HG03097 (cell line): ENCODE measurements at regions not wholly inside any gene's neighbourhood (a gene's known extent, or its start where the extent isn't known, plus 50 kb on each side); places are given as distances from the start of the nearest gene placed in this dataset.
"Not testable (repeated sequence)": the region's sequence is repeated elsewhere in the genome, so short reads cannot be mapped to it uniquely, and the experiment has no call there.

ENCODE experiments used
- ATAC-seq: cut with Tn5 transposase; IDR thresholded peaks from one replicate; pipeline ENCODE4 v1.9.1; 2021; ENCODE audit not compliant: unreplicated experiment, low FRiP score

- no peak for ATAC-seq
Observed at GRCh38 chr3:20846066-20846465, 660.1 kb upstream of the SGO1 start.

- no peak for ATAC-seq
Observed at GRCh38 chr3:20844851-20845250, 658.8 kb upstream of the SGO1 start.

- no peak for ATAC-seq
Observed at GRCh38 chr3:20842594-20843436, 656.8 kb upstream of the SGO1 start.

DNA sequence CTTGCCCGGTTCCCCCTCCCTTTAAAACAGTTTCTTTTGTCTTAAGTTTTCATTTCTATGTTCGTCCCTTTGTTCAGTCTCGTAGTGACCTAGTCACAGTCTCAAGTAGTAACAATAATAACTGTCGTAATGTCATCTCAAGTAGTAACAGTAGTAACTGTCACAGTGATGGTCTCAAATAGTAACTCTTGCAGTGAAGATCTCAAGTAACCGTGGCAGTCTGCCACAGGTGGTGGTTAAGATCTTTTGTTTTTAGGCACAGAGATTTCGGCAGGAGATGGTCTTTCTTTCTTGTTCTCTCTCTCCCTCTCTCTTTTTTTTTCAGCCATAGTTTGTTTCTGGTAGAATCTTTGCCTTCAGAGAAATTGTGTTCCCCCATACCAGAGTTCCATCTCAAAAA, 656.0 kb upstream of the SGO1 start:
- ATAC-seq, result no peak

DNA sequence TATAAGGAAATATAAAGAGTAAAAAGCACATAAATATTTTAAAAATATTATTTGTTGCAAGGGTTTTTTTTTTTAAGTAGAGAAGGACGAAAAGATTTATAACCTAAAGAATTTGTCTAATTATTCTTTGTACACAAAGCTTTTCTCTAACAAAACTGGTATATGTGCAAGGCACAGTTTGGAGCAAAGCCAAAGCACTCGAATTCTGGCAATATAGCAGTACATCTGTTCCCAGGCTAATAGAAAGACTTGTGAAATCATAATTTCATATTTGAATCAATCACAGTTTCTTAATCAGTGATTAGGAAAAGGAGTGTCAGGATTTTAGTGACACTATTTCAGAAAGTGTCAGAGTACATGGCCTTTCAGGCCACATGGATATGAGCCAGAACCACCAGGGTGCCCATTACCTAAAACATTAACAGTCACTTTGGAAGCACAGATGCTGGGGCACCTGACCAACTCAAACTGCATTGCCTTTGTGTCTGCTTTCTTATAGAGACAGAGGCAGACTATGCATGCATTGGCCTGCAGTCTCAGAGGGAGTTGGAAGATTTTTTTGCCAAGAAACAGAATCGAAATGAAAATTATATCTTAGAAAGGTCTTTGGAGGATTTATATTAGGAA, 651.8 kb upstream of the SGO1 start:
- no peak for ATAC-seq

DNA sequence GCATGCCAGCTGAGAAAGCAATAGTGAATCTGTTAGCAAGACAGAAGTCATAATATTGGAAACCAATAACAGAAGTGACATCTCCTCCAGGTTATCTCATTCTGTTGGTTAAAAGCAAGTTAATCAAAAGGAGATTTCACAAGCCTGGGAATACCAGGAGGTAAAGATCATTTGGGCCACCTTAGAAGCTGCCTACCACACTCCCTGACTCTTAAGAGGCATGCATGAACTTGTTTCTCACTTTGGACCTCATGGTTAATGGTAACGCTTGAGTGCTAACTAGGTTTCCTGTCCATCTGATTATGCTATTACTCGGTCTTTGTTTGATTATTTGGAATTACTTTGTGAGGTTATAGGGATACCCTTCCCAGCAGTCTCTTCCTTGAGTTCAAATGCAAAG, 650.8 kb upstream of the SGO1 start:
- no peak for ATAC-seq

DNA sequence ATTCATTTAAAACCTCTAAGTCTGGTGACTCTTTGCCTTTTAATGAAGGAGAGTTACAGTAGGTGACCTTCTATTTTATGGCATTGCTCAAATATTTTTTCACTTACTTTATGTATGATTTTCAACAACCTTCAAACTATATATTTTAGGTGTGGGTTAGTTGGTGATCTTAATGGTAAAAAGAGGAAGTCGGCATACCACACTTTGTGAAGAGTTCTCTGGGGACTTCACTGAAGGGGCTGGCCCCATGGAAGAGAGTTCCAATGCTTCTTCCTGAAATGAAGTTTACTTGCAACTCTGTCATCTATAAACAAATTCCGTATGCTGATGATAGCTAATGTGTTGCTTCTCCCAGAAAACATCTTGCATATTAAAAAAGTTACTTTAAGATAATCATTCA, 647.0 kb upstream of the SGO1 start:
- ATAC-seq, result no peak

DNA sequence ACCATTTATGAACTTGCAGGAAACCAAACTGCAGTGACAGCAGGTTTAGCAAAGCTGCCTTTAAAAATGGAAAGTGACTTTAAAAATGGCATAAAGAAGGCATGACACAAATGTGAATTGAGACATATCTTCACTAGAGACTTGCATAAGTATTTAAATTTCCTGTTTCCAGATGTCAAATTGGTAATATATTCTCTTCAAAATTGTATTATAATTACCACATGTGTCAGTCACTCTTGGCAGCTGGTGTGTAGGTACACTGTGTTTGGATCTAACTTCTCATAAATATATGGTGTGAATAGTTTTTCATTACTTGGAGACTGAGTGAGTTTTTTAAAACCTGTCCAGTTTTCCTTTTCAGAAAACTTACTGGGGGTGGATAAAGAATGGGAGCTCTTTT, 636.2 kb upstream of the SGO1 start:
- no peak for ATAC-seq

DNA sequence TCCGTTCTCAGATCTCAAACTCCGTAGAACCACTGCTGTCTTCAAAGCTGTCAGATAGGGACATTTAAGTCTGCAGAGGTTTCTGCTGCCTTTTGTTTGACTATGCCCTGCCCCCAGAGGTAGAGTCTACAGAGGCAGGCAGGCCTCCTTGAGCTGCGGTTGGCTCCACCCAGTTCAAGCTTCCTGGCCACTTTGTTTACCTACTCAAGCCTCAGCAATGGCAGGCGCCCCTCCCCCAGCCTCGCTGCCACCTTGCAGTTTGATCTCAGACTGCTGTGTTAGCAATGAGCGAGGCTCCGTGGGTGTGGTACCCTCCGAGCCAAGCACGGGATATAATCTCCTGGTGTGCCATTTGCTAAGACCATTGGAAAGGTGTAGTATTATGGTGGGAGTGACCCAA, 634.9 kb upstream of the SGO1 start:
- not testable (repeated sequence) for ATAC-seq

- ATAC-seq, result no peak
Observed at GRCh38 chr3:20811631-20812030, 625.6 kb upstream of the SGO1 start.

- ATAC-seq, result no peak
Observed at GRCh38 chr3:20811006-20811405, 625.0 kb upstream of the SGO1 start.

DNA sequence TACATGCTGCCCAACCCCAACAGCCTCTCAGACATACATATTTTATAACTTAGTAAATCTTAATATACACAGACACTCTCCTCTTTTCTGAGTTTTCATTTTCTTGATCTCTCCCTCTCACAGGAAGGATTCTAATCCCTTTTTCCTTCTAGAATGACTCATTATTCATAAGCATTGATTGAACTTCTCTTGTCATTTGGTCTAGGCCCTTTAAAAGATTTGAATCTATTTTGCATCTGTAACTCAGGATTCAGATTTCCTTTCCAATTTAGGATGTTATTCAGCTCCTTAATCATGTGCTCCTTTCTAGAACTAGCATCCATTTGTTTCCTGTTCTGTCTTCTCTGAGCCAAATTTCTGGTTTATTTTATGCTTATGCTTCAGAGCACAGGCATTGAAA, 624.5 kb upstream of the SGO1 start:
- ATAC-seq, result no peak

DNA sequence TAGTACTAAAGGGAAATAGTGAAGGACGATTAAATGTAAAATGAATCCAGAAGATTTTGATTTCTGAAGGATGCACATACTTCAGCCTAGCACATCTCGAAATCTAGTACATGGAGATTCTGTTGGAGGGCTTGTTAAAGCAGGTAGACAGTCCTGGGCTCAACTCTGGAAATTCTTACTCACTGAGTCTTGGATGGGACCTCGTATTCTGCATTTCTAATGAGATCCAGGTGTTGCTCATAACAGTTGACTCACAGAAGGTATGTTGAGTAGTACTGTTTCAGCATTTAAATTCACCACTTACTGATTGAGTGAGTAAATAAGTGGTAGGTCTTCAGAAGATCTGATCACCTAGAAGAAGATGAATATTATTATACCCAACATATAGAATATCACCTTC, 623.4 kb upstream of the SGO1 start:
- no peak for ATAC-seq

GRCh38 chr3:20808864-20809263, 622.9 kb upstream of the SGO1 start:
- ATAC-seq, result no peak

DNA sequence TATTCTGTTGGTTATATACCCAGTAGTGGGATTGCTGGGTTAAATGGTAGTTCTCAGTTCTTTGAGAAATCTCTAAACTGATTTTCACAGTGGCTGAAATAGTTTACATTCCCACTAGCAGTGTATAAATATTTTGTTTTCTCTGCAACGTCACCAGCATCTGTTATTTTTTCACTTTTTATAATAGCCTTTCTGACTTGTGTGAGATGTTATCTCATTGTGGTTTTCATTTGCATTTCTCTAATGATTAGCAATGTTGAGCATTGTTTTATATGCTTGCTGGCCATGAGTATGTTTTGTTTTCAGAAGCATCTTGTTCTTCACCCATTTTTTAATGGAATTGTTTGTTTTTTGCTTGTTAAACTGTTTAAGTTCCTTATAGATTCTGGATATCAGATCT, 612.7 kb upstream of the SGO1 start:
- no peak for ATAC-seq

DNA sequence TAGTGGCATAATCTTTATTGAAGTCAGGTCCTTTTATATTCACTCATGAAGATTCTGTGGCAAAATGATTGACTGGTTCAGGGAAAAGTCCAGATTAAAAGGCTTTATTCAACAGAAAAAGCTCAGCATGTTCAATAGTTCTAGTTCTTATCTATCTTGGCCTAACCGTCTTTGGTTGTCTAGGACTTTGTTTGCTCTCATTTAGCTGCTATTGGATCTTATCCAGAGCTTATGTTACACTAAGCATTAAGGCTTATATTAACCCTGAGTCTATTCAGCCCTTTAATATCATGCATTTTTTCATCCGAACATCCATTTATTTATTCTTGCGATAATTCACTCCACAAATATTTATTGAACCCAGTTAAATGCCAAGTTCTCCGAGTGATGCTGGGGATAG, 601.0 kb upstream of the SGO1 start:
- no peak for ATAC-seq

DNA sequence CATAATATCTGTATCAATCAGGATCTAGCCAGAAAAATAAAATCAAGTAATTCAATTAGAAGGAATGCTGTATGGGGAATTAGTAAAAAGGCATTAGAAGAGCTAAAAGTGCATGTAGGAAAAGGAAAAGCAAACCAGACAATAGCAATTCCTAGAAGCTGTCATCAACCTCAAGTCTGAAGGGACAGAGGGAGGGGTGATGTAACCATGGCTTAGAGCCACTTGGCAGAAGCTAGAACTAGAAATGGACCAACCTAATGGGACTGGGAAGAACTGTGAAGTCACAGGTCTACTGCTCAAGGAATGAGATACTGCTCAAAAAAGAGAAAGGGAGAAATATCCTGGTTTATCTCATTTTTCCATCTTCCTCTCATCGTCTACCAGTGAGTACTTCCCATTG, 590.7 kb upstream of the SGO1 start:
- ATAC-seq, result no peak

- ATAC-seq, result no peak
Observed at GRCh38 chr3:20776286-20776685, 590.3 kb upstream of the SGO1 start.

GRCh38 chr3:20773320-20773984, 587.4 kb upstream of the SGO1 start:
- ATAC-seq, result no peak

DNA sequence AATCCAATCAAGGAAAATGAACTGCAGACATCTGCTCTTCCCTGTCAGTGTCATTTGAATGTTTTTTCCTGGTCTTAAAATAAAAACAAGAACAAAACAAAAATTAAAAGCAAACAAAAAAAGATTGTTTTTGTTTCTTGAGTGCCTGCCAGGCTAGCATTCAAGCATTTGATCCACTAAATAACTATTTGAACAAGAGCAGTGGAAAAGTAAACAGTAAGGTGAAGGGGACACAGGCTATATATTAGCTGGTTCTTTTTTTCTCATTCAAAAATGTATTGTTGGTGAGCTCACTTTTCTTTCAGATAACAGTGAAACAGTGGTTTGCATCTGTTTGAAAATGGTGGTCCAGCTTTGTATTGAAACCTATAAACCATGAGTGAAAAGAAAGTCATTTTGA, 586.9 kb upstream of the SGO1 start:
- ATAC-seq, result no peak

- no peak for ATAC-seq
Observed at GRCh38 chr3:20769430-20769829, 583.4 kb upstream of the SGO1 start.

DNA sequence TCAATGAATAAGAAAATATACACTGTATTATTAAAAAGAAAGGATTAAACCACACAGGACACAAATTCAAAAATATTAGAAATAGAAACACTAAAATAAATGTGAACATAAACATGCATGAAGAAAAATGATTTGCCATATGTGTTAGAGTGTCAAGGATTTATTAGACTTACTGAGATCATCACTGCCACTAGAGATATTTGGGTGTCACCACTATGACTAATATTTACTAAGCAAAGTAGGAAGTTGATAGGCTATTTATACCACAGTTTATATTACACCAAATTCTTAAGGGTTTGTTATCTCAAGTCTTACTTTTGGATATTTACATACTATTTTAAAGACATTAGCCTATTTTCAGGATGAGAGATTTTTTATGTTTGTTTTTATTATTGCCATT, 575.0 kb upstream of the SGO1 start:
- ATAC-seq, result no peak
